Endothelial cell (in vitro differentiated cells): ENCODE measurements at regions not wholly inside any gene's neighbourhood (a gene's known extent, or its start where the extent isn't known, plus 50 kb on each side); places are given as distances from the start of the nearest gene placed in this dataset.

ENCODE experiments used
- DNase-seq: peaks from one replicate; pipeline ENCODE4 v3.0.0; 2021; ENCODE audit warnings: low spot score
- H3K27ac Mint-ChIP-seq: one replicate; pipeline ENCODE4 v1.8.0; 2021; ENCODE audit warnings: mixed read lengths, inconsistent platforms; ENCODE audit not compliant: unreplicated experiment
- H3K27me3 Mint-ChIP-seq: one replicate; pipeline ENCODE4 v1.8.0; 2021; ENCODE audit warnings: mild to moderate bottlenecking, moderate library complexity, mixed read lengths, inconsistent platforms; ENCODE audit not compliant: unreplicated experiment
- H3K36me3 Mint-ChIP-seq: one replicate; pipeline ENCODE4 v1.8.0; 2021; ENCODE audit warnings: mild to moderate bottlenecking, low read depth, mixed read lengths, inconsistent platforms; ENCODE audit not compliant: unreplicated experiment
- H3K4me1 Mint-ChIP-seq: one replicate; pipeline ENCODE4 v1.8.0; 2021; ENCODE audit warnings: mild to moderate bottlenecking, mixed read lengths, inconsistent platforms; ENCODE audit not compliant: unreplicated experiment
- H3K4me3 Mint-ChIP-seq: one replicate; pipeline ENCODE4 v1.8.0; 2021; ENCODE audit warnings: mild to moderate bottlenecking, mixed read lengths, inconsistent platforms; ENCODE audit not compliant: unreplicated experiment
- H3K9me3 Mint-ChIP-seq: one replicate; pipeline ENCODE4 v1.8.0; 2021; ENCODE audit warnings: mixed read lengths, inconsistent platforms; ENCODE audit not compliant: unreplicated experiment
- TF ChIP-seq, protein P1 (sequence below): fragments of 200-600 bp; sonication (generic); IDR thresholded peaks from one replicate; pipeline ENCODE4 v1.5.0; 2021; ENCODE audit warnings: antibody characterized with exemption; ENCODE audit not compliant: unreplicated experiment

DNA sequence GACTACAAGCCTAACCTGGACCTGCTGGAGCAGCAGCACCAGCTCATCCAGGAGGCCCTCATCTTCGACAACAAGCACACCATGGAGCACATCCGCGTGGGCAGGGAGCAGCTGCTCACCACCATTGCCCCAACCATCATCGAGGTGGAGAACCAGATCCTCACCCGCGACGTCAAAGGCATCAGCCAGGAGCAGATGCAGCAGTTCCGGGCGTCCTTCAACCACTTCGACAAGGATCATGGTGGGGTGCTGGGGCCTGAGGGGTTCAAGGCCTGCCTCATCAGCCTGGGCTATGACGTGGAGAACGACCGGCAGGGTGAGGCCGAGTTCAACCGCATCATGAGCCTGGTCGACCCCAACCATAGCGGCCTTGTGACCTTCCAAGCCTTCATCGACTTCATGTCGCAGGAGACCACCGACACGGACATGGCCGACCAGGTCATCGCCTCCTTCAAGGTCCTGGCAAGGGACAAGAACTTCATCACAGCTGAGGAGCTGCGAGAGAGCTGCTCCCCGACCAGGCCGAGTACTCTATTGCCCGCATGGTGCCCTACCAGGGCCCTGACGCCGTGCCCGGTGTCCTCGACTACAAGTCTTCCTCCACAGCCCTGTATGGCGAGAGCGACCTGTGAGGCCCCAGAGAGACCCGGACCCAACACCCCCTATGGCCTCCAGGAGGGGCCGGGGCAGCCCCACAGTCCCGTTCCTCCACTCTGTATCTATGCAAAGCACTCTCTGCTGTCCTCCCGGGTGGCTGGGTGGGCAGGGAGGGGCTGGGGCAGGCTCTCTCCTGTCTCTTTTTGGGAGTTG is 486.2 kb downstream of the TRAM1L1 start:
- Mint-ChIP-seq H3K9me3 (no peaks in the 10 kb centered on the region), H3K27me3 (no peaks in the 10 kb centered on the region), H3K4me1 (no peaks in the 10 kb centered on the region), H3K4me3 (no peak overlapping the region), H3K36me3 (no peaks in the 10 kb centered on the region), H3K27ac (no peak overlapping the region)
- TF ChIP-seq, protein P1, sequence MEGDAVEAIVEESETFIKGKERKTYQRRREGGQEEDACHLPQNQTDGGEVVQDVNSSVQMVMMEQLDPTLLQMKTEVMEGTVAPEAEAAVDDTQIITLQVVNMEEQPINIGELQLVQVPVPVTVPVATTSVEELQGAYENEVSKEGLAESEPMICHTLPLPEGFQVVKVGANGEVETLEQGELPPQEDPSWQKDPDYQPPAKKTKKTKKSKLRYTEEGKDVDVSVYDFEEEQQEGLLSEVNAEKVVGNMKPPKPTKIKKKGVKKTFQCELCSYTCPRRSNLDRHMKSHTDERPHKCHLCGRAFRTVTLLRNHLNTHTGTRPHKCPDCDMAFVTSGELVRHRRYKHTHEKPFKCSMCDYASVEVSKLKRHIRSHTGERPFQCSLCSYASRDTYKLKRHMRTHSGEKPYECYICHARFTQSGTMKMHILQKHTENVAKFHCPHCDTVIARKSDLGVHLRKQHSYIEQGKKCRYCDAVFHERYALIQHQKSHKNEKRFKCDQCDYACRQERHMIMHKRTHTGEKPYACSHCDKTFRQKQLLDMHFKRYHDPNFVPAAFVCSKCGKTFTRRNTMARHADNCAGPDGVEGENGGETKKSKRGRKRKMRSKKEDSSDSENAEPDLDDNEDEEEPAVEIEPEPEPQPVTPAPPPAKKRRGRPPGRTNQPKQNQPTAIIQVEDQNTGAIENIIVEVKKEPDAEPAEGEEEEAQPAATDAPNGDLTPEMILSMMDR = no peak
- DNase-seq = no peak

DNA sequence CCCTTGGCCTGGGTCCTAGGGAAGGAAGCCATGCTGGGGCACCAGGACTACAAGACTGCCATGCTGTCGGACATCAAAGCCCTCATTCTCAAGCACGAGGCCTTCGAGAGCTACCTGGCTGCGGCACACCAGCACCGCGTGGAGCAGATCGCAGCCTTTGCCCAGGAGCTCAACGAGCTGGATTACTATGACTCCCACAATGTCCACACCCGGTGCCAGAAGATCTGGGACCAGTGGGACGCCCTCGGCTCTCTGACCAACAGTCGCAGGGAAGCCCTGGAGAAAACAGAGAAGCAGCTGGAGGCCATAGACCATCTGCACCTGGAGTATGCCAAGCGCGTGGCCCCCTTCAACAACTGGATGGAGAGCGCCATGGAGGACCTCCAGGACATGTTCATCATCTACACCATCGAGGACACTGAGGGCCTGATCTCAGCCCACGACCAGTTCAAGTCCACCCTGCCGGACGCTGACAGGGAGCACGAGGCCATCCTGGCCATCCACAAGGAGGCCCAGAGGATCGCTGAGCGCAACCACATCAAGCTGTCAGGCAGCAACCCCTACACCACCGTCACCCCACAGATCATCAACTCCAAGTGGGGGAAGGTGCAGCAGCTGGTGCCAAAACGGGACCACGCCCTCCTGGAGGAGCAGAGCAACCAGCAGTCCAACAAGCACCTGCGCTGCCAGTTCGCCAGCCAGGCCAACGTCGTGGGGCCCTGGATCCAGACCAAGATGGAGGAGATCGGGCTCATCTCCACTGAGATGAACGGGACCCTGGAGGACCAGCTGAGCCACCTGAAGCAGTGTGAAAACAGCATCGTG is 487.0 kb downstream of the TRAM1L1 start:
- no peaks in the 10 kb centered on the region for H3K27me3 Mint-ChIP-seq
- DNase-seq = no peak
- no peak overlapping the region for H3K4me3 Mint-ChIP-seq
- TF ChIP-seq, protein P1 = no peak
- H3K36me3 Mint-ChIP-seq = no peaks in the 10 kb centered on the region
- H3K4me1 Mint-ChIP-seq = no peaks in the 10 kb centered on the region
- H3K9me3 Mint-ChIP-seq = no peaks in the 10 kb centered on the region
- no peak overlapping the region for H3K27ac Mint-ChIP-seq

DNA sequence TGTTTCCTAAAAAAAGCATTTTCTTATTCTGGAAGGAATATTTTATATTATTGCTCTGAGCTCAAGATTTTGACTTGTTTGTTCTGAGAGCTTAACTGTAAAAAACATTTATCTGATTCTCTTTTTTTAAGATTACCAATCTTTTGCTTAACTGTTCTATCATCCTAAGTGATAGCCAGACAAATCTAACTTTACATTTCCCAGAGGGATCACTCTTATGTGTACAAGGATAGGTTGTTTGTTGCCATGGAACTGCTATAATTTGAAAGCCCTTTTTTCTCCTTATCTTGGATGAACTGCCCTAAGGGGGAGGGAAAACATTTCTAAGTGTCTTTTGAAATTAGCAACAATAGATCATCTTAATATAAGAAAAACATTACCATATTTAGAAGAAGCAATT is 494.7 kb downstream of the TRAM1L1 start:
- Mint-ChIP-seq H3K36me3 (no peaks in the 10 kb centered on the region), H3K27me3 (no peaks in the 10 kb centered on the region), H3K9me3 (no peaks in the 10 kb centered on the region), H3K27ac (no peak overlapping the region), H3K4me1 (no peaks in the 10 kb centered on the region), H3K4me3 (no peak overlapping the region)
- DNase-seq = no peak
- TF ChIP-seq, protein P1 = no peak

DNA sequence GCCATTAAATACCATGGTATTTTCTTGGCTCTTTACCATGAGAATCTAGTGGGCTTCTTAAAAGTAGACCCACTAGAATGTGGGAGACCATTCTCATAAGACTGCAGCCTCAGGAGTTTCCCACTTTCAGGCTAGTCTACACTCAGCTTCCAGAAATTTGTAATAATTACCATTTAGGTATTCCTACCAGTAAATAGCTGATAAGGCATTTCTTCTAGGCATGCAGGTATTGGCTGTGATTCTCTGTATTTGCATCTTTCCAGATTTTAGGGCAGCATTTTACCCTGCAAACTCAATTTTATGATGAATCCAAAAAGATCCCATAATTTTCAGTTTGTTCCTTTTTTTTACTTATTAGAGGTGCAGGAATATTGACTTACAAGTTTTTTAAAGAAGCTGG is 496.6 kb downstream of the TRAM1L1 start:
- Mint-ChIP-seq H3K36me3 (no peaks in the 10 kb centered on the region), H3K4me3 (no peak overlapping the region), H3K27me3 (no peaks in the 10 kb centered on the region), H3K9me3 (no peaks in the 10 kb centered on the region), H3K27ac (no peak overlapping the region), H3K4me1 (no peaks in the 10 kb centered on the region)
- TF ChIP-seq, protein P1 = no peak
- DNase-seq = no peak

DNA sequence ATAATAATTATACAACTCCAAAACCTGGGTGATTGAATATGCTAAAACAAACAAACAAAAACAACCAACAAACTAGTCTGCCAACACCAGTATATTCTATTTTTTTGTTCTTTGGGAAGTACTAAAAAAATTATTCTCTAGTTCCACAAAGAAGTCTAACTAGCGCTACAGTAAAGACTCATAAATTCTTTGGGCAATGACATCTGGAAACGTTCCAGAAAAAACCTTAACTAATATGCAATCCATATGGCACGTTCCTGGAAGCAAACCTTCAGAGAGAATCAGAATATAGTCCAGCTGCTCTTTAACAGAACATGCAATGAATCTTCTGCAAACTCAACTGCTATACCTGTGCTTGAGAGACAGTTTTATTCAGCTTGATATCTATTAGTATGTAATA is 500.1 kb downstream of the TRAM1L1 start:
- Mint-ChIP-seq H3K36me3 (no peaks in the 10 kb centered on the region), H3K4me1 (no peaks in the 10 kb centered on the region), H3K4me3 (no peak overlapping the region), H3K27me3 (no peaks in the 10 kb centered on the region), H3K9me3 (no peaks in the 10 kb centered on the region), H3K27ac (no peak overlapping the region)
- TF ChIP-seq, protein P1 = no peak
- DNase-seq = no peak
